SK-N-SH (cell line): ENCODE measurements at regions not wholly inside any gene's neighbourhood (a gene's known extent, or its start where the extent isn't known, plus 50 kb on each side); places are given as distances from the start of the nearest gene placed in this dataset.

Experiments
- CTCF ChIA-PET: fragments of 300-600, 350-600 bp; formaldehyde crosslinking; extraction: SDS; loops from one replicate; lab custom pipeline; 2021; lab: Yijun Ruan, JAX
- POLR2A ChIA-PET: fragments of 350-600 bp; sonication (Branson Sonifier 250); formaldehyde crosslinking; extraction: SDS; loops from one replicate; lab custom pipeline; 2020; ENCODE audit warnings: antibody characterized with exemption, inconsistent platforms; lab: Yijun Ruan, JAX
- DNase-seq: peaks from one replicate; pipeline ENCODE4 v3.0.0; 2012
- H2AFZ ChIP-seq: fragments of 200-600 bp; sonication (generic); 2 replicates; pipeline ENCODE4 v1.8.1; 2016; ENCODE audit warnings: antibody characterized with exemption, mild to moderate bottlenecking, low read depth
- H3F3A ChIP-seq: fragments of 200-600 bp; sonication (generic); replicated peaks from 2 replicates; pipeline ENCODE3; 2016; ENCODE audit warnings: antibody characterized with exemption, mild to moderate bottlenecking; ENCODE audit not compliant: insufficient read depth
- H3K27ac ChIP-seq, 2 experiments: fragments of 200-500 bp in 1 of 2; fragments of 200-600 bp in 1 of 2; sonication (Bioruptor generic) in 1 of 2; sonication (generic), shearing (Covaris generic) in 1 of 2; 2 replicates each; pipeline versions ENCODE4 v1.5.1 to v1.6.1; 2014 to 2016; ENCODE audit warnings: low read depth in 2 of 2, inconsistent platforms in 1 of 2, low read length in 1 of 2, mild to moderate bottlenecking in 1 of 2, mixed read lengths in 1 of 2
- H3K27me3 ChIP-seq: fragments of 200-600 bp; sonication (generic), shearing (Covaris generic); 2 replicates; pipeline ENCODE4 v1.6.1; 2016; ENCODE audit warnings: mixed run types; ENCODE audit not compliant: insufficient read depth
- H3K36me3 ChIP-seq, 2 experiments: fragments of 200-500 bp in 1 of 2; fragments of 200-600 bp in 1 of 2; sonication (Bioruptor generic) in 1 of 2; sonication (generic) in 1 of 2; replicated peaks in 1 of 2; 2 replicates each; pipeline versions ENCODE3 to v1.5.1; 2014 to 2016; ENCODE audit warnings: low read length in 1 of 2, mild to moderate bottlenecking in 1 of 2; ENCODE audit not compliant: insufficient read depth in 2 of 2, control insufficient read depth in 1 of 2
- H3K4me1 ChIP-seq, 2 experiments: fragments of 200-500 bp in 1 of 2; fragments of 200-600 bp in 1 of 2; sonication (Bioruptor generic) in 1 of 2; sonication (generic), shearing (Covaris generic) in 1 of 2; 2 replicates each; pipeline versions ENCODE4 v1.5.1 to v1.6.1; 2014 to 2016; ENCODE audit warnings: low read depth in 1 of 2, low read length in 1 of 2, mixed run types in 1 of 2; ENCODE audit not compliant: insufficient read depth in 2 of 2, control insufficient read depth in 1 of 2
- H3K4me2 ChIP-seq: fragments of 200-600 bp; sonication (generic), shearing (Covaris generic); 2 replicates; pipeline ENCODE4 v1.6.1; 2017; ENCODE audit warnings: mixed run types
- H3K4me3 ChIP-seq, 2 experiments: fragments of 200-500 bp in 1 of 2; fragments of 200-600 bp in 1 of 2; sonication (Bioruptor generic) in 1 of 2; sonication (generic), shearing (Covaris generic) in 1 of 2; 2 replicates each; pipeline versions ENCODE4 v1.5.1 to v1.8.1; 2014 to 2016; ENCODE audit warnings: low read depth in 2 of 2, inconsistent platforms in 1 of 2, low read length in 1 of 2, mild to moderate bottlenecking in 1 of 2, mixed read lengths in 1 of 2, moderate library complexity in 1 of 2
- H3K79me2 ChIP-seq: fragments of 200-600 bp; sonication (generic); 2 replicates; pipeline ENCODE4 v1.8.1; 2017; ENCODE audit warnings: mild to moderate bottlenecking; ENCODE audit not compliant: insufficient read depth
- H3K9ac ChIP-seq: fragments of 200-600 bp; sonication (generic); 2 replicates; pipeline ENCODE4 v1.6.1; 2017; ENCODE audit warnings: mixed run types
- H3K9me2 ChIP-seq: fragments of 200-600 bp; sonication (generic); 2 replicates; pipeline ENCODE4 v1.6.1; 2017; ENCODE audit warnings: mixed run types
- H3K9me3 ChIP-seq: fragments of 200-600 bp; sonication (generic); 2 replicates; pipeline ENCODE4 v1.6.1; 2017; ENCODE audit warnings: mixed run types, mild to moderate bottlenecking, moderate library complexity
- H4K20me1 ChIP-seq: fragments of 200-600 bp; sonication (generic); 2 replicates; pipeline ENCODE4 v1.6.1; 2017; ENCODE audit warnings: mild to moderate bottlenecking, mixed run types; ENCODE audit not compliant: insufficient read depth
- CHD2 ChIP-seq: fragments of 150-350 bp; IDR thresholded peaks from 2 replicates; pipeline ENCODE4 v1.6.1; 2018; ENCODE audit warnings: low read length; ENCODE audit not compliant: partially characterized antibody
- ELF1 ChIP-seq: IDR thresholded peaks from 2 replicates; pipeline ENCODE4 v1.4.0; 2012
- EZH2phosphoT487 ChIP-seq: fragments of 200-600 bp; sonication (generic); IDR thresholded peaks from 2 replicates; pipeline ENCODE4 v1.6.1; 2017; ENCODE audit warnings: low read depth, mixed run types, mild to moderate bottlenecking, antibody characterized with exemption, moderate library complexity, borderline replicate concordance
- FOSL2 ChIP-seq: IDR thresholded peaks from 2 replicates; pipeline ENCODE4 v1.4.0; 2012; ENCODE audit warnings: low read depth, mild to moderate bottlenecking, moderate library complexity, borderline replicate concordance
- FOXJ3 ChIP-seq: sonication (generic); formaldehyde crosslinking; IDR thresholded peaks from 2 replicates; pipeline ENCODE4 v1.5.1; 2020; ENCODE audit warnings: mild to moderate bottlenecking, missing genetic modification reagents
- GABPA ChIP-seq: IDR thresholded peaks from 2 replicates; pipeline ENCODE4 v1.4.0; 2012; ENCODE audit warnings: low read depth, mild to moderate bottlenecking
- GATA2 ChIP-seq: sonication (generic); formaldehyde crosslinking; IDR thresholded peaks from 2 replicates; pipeline ENCODE4 v1.5.0; 2020; ENCODE audit warnings: mild to moderate bottlenecking, missing genetic modification reagents
- JUND ChIP-seq: IDR thresholded peaks from 2 replicates; pipeline ENCODE4 v1.4.0; 2012
- MEF2A ChIP-seq: IDR thresholded peaks from 2 replicates; pipeline ENCODE4 v1.4.0; 2012; ENCODE audit warnings: low read depth, borderline replicate concordance
- MXI1 ChIP-seq: IDR thresholded peaks from 2 replicates; pipeline ENCODE4 v1.6.1; 2012; ENCODE audit warnings: mild to moderate bottlenecking, low read depth, low read length, improper control_type of control experiment
- NFIC ChIP-seq: IDR thresholded peaks from 2 replicates; pipeline ENCODE4 v1.4.0; 2012; ENCODE audit warnings: borderline replicate concordance
- NRF1 ChIP-seq: IDR thresholded peaks from 2 replicates; pipeline ENCODE4 v1.6.1; 2012; ENCODE audit warnings: low read depth, mild to moderate bottlenecking, low read length
- RAD21 ChIP-seq: IDR thresholded peaks from 2 replicates; pipeline ENCODE4 v1.6.1; 2012; ENCODE audit warnings: mild to moderate bottlenecking, low read length
- RCOR1 ChIP-seq: fragments of 150-350 bp; IDR thresholded peaks from 2 replicates; pipeline ENCODE4 v1.6.1; 2017; ENCODE audit warnings: antibody characterized with exemption, low read length
- RXRA ChIP-seq: IDR thresholded peaks from 2 replicates; pipeline ENCODE4 v1.4.0; 2012; ENCODE audit warnings: low read depth, mild to moderate bottlenecking, borderline replicate concordance
- SIN3A ChIP-seq: IDR thresholded peaks from 2 replicates; pipeline ENCODE4 v1.6.1; 2012; ENCODE audit warnings: low read depth, mild to moderate bottlenecking, low read length, moderate library complexity, borderline replicate concordance
- SMC3 ChIP-seq: IDR thresholded peaks from 2 replicates; pipeline ENCODE4 v1.6.1; 2012; ENCODE audit warnings: low read depth, low read length, improper control_type of control experiment
- TAF1 ChIP-seq: IDR thresholded peaks from 2 replicates; pipeline ENCODE4 v1.6.1; 2012; ENCODE audit warnings: low read depth, mild to moderate bottlenecking, low read length, moderate library complexity, borderline replicate concordance
- USF1 ChIP-seq: IDR thresholded peaks from 2 replicates; pipeline ENCODE4 v1.4.0; 2012; ENCODE audit warnings: low read depth, borderline replicate concordance
- USF2 ChIP-seq: fragments of 150-350 bp; IDR thresholded peaks from 2 replicates; pipeline ENCODE4 v1.6.1; 2017; ENCODE audit warnings: antibody characterized with exemption, low read length, low read depth, borderline replicate concordance
- YY1 ChIP-seq: IDR thresholded peaks from 2 replicates; pipeline ENCODE4 v1.4.0; 2012; ENCODE audit warnings: low read depth, mild to moderate bottlenecking
- WGBS: methylation state at CpG from one replicate; pipeline ENCODE4 v1.1.6; 2017; ENCODE audit warnings: low lambda C conversion rate; 5-methylcytosine and 5-hydroxymethylcytosine counted together
- TF ChIP-seq, protein P1 (sequence below): fragments of 200-600 bp; sonication (generic); IDR thresholded peaks from 2 replicates; pipeline ENCODE4 v1.6.1; 2017; ENCODE audit warnings: antibody characterized with exemption, mild to moderate bottlenecking, moderate library complexity
- TF ChIP-seq, protein P2 (sequence below): IDR thresholded peaks from 2 replicates; pipeline ENCODE4; 2012

- CTCF ChIA-PET: no interaction called here
- Histone ChIP-seq H3K9me3 (no peaks in the 10 kb centered on the region), H3K27ac (no peak overlapping the region), H3K4me1 (no peaks in the 10 kb centered on the region), H2AFZ (no peak overlapping the region), H3K36me3 (peaks cover 0 to 25% of the 10 kb centered on the region in 2 experiments), H3K9me2 (no peaks in the 10 kb centered on the region), H3F3A (peaks cover 5% of the 10 kb centered on the region), H3K27me3 (no peaks in the 10 kb centered on the region), H4K20me1 (no peaks in the 10 kb centered on the region), H3K79me2 (peaks cover 25% of the 10 kb centered on the region; the same call in 1 of the 2 replicates), H3K4me3 (no peak overlapping the region), H3K9ac (no peak overlapping the region), H3K4me2 (no peak overlapping the region)
- DNase-seq: no peak
- WGBS: 93% methylated on average over 7 of the region's 7 CpGs
- no peak for TF ChIP-seq GATA2
- no peak for TF ChIP-seq EZH2phosphoT487
- no peak for TF ChIP-seq USF2
- no peak for TF ChIP-seq MXI1
- no peak for TF ChIP-seq CHD2
- no peak for TF ChIP-seq GABPA
- no peak for TF ChIP-seq FOSL2
- no peak for TF ChIP-seq YY1
- TF ChIP-seq RCOR1: no peak
- no peak for TF ChIP-seq SIN3A
- TF ChIP-seq, protein P1, sequence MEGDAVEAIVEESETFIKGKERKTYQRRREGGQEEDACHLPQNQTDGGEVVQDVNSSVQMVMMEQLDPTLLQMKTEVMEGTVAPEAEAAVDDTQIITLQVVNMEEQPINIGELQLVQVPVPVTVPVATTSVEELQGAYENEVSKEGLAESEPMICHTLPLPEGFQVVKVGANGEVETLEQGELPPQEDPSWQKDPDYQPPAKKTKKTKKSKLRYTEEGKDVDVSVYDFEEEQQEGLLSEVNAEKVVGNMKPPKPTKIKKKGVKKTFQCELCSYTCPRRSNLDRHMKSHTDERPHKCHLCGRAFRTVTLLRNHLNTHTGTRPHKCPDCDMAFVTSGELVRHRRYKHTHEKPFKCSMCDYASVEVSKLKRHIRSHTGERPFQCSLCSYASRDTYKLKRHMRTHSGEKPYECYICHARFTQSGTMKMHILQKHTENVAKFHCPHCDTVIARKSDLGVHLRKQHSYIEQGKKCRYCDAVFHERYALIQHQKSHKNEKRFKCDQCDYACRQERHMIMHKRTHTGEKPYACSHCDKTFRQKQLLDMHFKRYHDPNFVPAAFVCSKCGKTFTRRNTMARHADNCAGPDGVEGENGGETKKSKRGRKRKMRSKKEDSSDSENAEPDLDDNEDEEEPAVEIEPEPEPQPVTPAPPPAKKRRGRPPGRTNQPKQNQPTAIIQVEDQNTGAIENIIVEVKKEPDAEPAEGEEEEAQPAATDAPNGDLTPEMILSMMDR: no peak
- no peak for TF ChIP-seq RAD21
- no peak for TF ChIP-seq USF1
- TF ChIP-seq FOXJ3 (CRISPR knock-in tag): no peak
- no peak for TF ChIP-seq MEF2A
- TF ChIP-seq RXRA: no peak
- POLR2A ChIA-PET: no interaction called here
These were observed 1435.7 kb downstream of the UQCRFS1 start for GRCh38 chr19:27777242-27777641.

- no peak overlapping the region; a peak in 1 of 4 replicates for H3K4me3 ChIP-seq
- CTCF ChIA-PET: no interaction called here
- H3K4me2 ChIP-seq: no peak overlapping the region
- H3K36me3 ChIP-seq: peaks cover 3 to 24% of the 10 kb centered on the region in 2 experiments
- H3K27ac ChIP-seq: no peak overlapping the region
- POLR2A ChIA-PET: no interaction called here
- peaks cover 17% of the 10 kb centered on the region; the same call in 1 of the 2 replicates for H3K79me2 ChIP-seq
- H3F3A ChIP-seq: peaks cover 5% of the 10 kb centered on the region
- no peaks in the 10 kb centered on the region for H3K9me3 ChIP-seq
- no peaks in the 10 kb centered on the region for H4K20me1 ChIP-seq
- H3K27me3 ChIP-seq: no peaks in the 10 kb centered on the region
- WGBS: 93% methylated on average over 3 of the region's 3 CpGs
- DNase-seq: no peak
- H3K4me1 ChIP-seq: no peaks in the 10 kb centered on the region
- H3K9me2 ChIP-seq: no peaks in the 10 kb centered on the region
- no peak overlapping the region for H2AFZ ChIP-seq
- no peak overlapping the region for H3K9ac ChIP-seq
- TF ChIP-seq NRF1 (no peak), RCOR1 (no peak), RAD21 (no peak), GABPA (no peak), CHD2 (no peak), FOSL2 (no peak), ELF1 (no peak), USF1 (no peak), JUND (no peak), TAF1 (no peak), EZH2phosphoT487 (no peak), USF2 (no peak), FOXJ3 (CRISPR knock-in tag) (no peak), NFIC (no peak), SMC3 (no peak)
- TF ChIP-seq, protein P2, sequence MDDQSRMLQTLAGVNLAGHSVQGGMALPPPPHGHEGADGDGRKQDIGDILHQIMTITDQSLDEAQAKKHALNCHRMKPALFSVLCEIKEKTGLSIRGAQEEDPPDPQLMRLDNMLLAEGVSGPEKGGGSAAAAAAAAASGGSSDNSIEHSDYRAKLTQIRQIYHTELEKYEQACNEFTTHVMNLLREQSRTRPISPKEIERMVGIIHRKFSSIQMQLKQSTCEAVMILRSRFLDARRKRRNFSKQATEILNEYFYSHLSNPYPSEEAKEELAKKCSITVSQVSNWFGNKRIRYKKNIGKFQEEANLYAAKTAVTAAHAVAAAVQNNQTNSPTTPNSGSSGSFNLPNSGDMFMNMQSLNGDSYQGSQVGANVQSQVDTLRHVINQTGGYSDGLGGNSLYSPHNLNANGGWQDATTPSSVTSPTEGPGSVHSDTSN: no peak
These were observed 1436.4 kb downstream of the UQCRFS1 start for GRCh38 chr19:27776524-27776923.
